OCI-LY1 (cell line): ENCODE measurements at regions not wholly inside any gene's neighbourhood (a gene's known extent, or its start where the extent isn't known, plus 50 kb on each side); places are given as distances from the start of the nearest gene placed in this dataset.
"Not testable (repeated sequence)": the region's sequence is repeated elsewhere in the genome, so short reads cannot be mapped to it uniquely, and the experiment has no call there.

Experiments
- CTCF ChIP-seq: fragments of 200-600 bp; sonication (generic), shearing (Covaris generic); IDR thresholded peaks from 2 replicates; pipeline ENCODE4 v1.5.1; 2017; ENCODE audit warnings: mild to moderate bottlenecking, antibody characterized with exemption, low read length, moderate library complexity, mixed read lengths
- EZH2 ChIP-seq: fragments of 200-600 bp; sonication (generic), shearing (Covaris generic); IDR thresholded peaks from 2 replicates; pipeline ENCODE4 v1.8.0; 2017; ENCODE audit warnings: borderline replicate concordance, mixed run types, mild to moderate bottlenecking, antibody characterized with exemption, low read length, moderate library complexity, mixed read lengths

DNA sequence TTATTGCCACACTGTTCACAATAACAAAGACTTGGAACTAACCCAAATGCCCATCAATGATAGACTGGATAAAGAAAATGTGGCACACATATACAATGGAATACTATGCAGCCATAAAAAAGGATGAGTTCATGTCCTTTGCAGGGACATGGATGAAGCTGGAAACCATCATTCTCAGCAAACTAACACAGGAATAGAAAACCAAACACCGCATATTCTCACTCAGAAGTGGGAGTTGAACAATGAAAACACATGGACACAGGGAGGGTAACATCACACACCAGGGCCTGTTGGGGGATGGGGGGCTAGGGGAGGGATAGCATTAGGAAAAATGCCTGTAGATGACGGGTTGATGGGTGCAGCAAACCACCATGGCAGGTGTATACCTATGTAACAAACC lies 76.5 kb upstream of the SLC35F3 start:
- TF ChIP-seq CTCF, EZH2: not testable (repeated sequence)
